ENCODE measurements at regions not wholly inside any gene's neighbourhood (a gene's known extent, or its start where the extent isn't known, plus 50 kb on each side); places are given as distances from the start of the nearest gene placed in this dataset.

GRCh38 chr10:52443419-52444388 is 129.6 kb downstream of the DKK1 start:
- peak; percentile 44 for DNase-seq (ENCODE audit: low read depth, low spot score)
- Histone ChIP-seq H3K4me3 (ENCODE audit: low read depth, low read length) (no peak overlapping the region), H3K9me3 (ENCODE audit: control insufficient read depth, insufficient read depth, low read length) (no peaks in the 10 kb centered on the region), H3K27me3 (ENCODE audit: control insufficient read depth, insufficient read depth, low read length) (no peaks in the 10 kb centered on the region), H3K27ac (ENCODE audit: low read depth, low read length) (peak overlapping the region; percentile 47)
- CTCF ChIA-PET = interaction anchor here (1.2 to 2.2 kb wide), 2 partner anchors 46 to 136 kb away, joined by 3 to 6 read pairs; no protein-coding TSS in a partner anchor
- POLR2A ChIA-PET = interaction anchor here (1.0 kb wide), 1 partner anchor 130 kb away, joined by 3 read pairs; the partner anchor contains the start of gene DKK1
- TF ChIP-seq CTCF (IDR thresholded peaks at IDR 0.05; ENCODE audit: low read depth, low read length) = no peak

GRCh38 chr10:52446391-52446790 is 132.3 kb downstream of the DKK1 start:
- no peak for DNase-seq (ENCODE audit: low read depth, low spot score)
- POLR2A ChIA-PET = no interaction called here
- Histone ChIP-seq H3K27me3 (ENCODE audit: control insufficient read depth, insufficient read depth, low read length) (no peaks in the 10 kb centered on the region), H3K9me3 (ENCODE audit: control insufficient read depth, insufficient read depth, low read length) (no peaks in the 10 kb centered on the region), H3K4me3 (ENCODE audit: low read depth, low read length) (no peak overlapping the region), H3K27ac (ENCODE audit: low read depth, low read length) (no peak overlapping the region)
- TF ChIP-seq CTCF (IDR thresholded peaks at IDR 0.05; ENCODE audit: low read depth, low read length) = no peak
- CTCF ChIA-PET = no interaction called here

- no peak overlapping the region for H3K27ac ChIP-seq (ENCODE audit: low read depth, low read length)
- CTCF ChIA-PET = interaction anchor here (1.1 to 1.2 kb wide), 2 partner anchors 38 to 133 kb away, joined by 3 read pairs; no protein-coding TSS in a partner anchor
Measured at GRCh38 chr10:52447931-52448353, 133.9 kb downstream of the DKK1 start.

GRCh38 chr10:52450762-52451291 is 136.7 kb downstream of the DKK1 start:
- DNase-seq (ENCODE audit: low read depth, low spot score) = no peak
- ChIA-PET POLR2A (no interaction called here), CTCF (no interaction called here)
- TF ChIP-seq CTCF (IDR thresholded peaks at IDR 0.05; ENCODE audit: low read depth, low read length) = no peak
- Histone ChIP-seq H3K4me3 (ENCODE audit: low read depth, low read length) (no peak overlapping the region), H3K27ac (ENCODE audit: low read depth, low read length) (no peak overlapping the region), H3K9me3 (ENCODE audit: control insufficient read depth, insufficient read depth, low read length) (no peaks in the 10 kb centered on the region), H3K27me3 (ENCODE audit: control insufficient read depth, insufficient read depth, low read length) (no peaks in the 10 kb centered on the region)

More at GRCh38 chr10:52447931-52448353, 133.9 kb downstream of the DKK1 start:
- Histone ChIP-seq H3K27me3 (ENCODE audit: control insufficient read depth, insufficient read depth, low read length) (no peaks in the 10 kb centered on the region), H3K9me3 (ENCODE audit: control insufficient read depth, insufficient read depth, low read length) (no peaks in the 10 kb centered on the region), H3K4me3 (ENCODE audit: low read depth, low read length) (no peak overlapping the region)
- DNase-seq (ENCODE audit: low read depth, low spot score) = no peak
- no peak for TF ChIP-seq CTCF (IDR thresholded peaks at IDR 0.05; ENCODE audit: low read depth, low read length)
- POLR2A ChIA-PET = interaction anchor here (0.6 kb wide), 1 partner anchor 21 kb away, joined by 3 read pairs; no protein-coding TSS in a partner anchor
